HG03060 (cell line): ENCODE measurements at regions not wholly inside any gene's neighbourhood (a gene's known extent, or its start where the extent isn't known, plus 50 kb on each side); places are given as distances from the start of the nearest gene placed in this dataset.

ENCODE experiments used
- ATAC-seq: cut with Tn5 transposase; IDR thresholded peaks from one replicate; pipeline ENCODE4 v1.9.1; 2021; ENCODE audit warnings: low read depth, moderate number of reproducible peaks; ENCODE audit not compliant: unreplicated experiment

DNA sequence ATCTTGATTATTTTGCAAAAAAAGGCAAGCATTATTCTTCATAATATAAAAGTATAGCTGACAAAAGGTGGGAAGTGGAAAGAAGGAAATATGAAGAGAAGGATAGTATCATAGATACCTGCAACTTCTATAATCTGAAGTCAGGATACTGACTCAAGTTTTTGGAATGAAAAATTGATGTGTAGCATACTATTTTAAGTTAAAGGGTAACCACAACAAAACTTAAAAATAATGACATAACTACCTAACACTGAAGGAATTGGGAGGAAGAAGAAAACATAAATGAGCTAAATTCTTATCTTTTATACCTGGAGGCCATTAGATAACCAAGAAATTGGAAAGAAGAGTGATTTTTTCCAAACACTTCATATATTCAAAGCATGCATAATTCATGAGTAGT lies 51.8 kb upstream of the TLE1 start:
- no peak for ATAC-seq

DNA sequence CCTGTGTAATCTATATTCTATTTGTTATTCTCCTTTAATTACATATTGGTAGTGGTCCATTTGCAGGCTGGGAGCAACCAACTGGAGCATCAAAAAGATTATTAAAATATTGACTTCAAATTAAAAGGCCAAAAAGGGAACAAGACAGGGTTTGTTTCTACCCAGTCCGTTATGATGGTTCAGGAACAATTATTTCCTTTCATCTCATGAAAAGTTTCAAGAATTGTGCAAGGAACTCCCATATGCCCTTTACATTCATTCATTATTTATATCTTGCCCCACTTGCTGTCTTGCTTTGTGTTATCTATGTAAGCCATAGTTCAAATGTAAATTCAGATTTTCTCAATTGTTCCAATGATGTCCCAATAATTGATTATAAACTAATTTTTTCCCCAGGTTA lies 58.7 kb upstream of the TLE1 start:
- ATAC-seq, result no peak

DNA sequence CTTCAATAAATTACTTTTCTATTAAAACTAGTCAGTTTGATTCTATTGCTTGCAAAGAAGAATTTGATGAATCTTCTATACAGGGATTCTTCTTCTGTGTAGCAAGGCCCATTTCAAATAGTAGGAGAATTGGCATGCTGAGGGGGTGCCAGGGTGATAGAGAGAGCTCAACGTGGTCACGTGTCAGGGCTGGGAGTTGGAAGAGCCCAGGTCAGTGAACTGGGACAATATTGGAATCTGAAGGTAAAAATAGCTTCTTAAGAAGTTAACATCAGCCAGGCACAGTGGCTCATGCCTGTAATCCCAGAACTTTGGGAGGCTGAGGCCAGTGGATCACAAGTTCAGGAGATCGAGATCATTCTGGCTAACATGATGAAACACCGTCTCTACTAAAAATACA lies 64.1 kb upstream of the TLE1 start:
- no peak for ATAC-seq

GRCh38 chr9:81754245-81754644 lies 64.9 kb upstream of the TLE1 start:
- ATAC-seq, result no peak

- no peak for ATAC-seq
These were observed 66.4 kb upstream of the TLE1 start for GRCh38 chr9:81755721-81756120.

GRCh38 chr9:81756561-81756960 lies 67.2 kb upstream of the TLE1 start:
- ATAC-seq, result no peak

DNA sequence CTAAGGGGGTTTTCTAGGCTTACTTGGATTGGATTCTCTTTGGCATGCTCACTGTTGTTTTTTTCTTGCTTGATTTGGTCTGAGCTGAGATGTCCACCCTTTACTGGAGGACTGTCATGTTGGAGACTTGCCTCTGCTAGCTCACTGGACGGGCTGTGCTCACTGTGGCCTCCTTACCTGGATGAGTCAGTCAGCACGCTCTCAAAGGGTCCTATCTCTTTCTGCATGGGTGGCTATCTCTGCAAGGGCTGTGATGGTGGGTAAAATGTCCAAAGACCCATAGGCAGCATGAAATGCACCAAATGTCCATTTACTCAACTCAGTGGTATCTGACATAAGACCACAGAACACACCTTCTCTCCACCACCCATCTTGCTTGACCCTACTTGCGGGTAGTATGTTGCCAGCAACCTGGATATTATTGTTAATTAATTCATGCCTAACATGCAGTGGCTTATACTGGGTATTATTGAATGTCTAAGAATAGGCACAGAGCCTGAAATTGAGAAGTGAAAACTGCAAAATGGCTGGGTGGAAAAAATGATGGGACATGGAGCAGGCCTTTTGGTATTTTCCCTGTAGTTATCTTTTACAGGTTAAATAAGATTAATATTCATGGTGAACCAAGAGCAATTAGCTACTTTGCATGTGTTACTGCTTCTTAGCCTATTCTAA lies 68.9 kb upstream of the TLE1 start:
- ATAC-seq, result no peak

DNA sequence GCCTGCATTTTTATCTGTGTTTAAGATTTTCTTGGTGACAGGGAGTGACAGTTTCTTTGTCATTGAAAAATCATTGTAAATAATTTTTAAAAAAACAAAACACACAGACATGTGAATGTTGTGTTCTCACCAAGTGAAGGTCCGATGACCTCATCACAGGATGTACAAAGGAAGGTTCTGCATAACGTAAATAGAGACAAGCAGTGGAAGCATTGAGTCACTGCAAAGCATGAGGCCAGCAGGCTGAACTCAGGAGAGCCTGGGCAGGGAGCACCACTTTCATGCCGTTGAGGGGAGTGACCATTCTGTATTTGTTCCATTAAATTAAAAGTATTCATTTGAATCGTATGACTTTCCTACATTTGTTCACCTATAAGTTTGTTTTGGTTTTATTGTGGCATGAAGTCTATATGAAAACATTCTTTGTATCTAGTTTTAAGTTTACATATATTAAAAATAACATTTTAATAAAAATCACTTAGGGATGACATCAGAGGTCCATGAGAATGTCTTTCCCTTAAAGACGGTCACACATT lies 70.4 kb upstream of the TLE1 start:
- no peak for ATAC-seq

DNA sequence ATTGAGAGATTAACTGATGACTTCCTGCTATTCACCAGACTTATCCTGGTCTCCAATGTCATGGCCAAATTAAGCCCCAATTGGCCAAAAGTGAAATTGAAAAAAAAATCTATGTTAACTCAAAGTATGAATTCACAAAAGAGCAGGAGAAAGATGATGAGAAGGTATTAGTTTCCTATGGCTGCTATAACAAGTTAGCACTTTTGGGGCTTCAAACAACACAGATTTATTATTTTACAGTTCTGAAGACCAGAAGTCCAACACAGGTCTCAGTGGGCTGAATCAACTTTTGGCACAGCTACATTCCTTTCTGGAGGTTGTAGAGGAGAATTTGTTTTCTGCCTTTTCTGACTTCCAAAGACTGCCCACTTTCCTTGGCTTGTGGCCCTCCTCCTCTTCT lies 78.6 kb upstream of the TLE1 start:
- ATAC-seq, result no peak

DNA sequence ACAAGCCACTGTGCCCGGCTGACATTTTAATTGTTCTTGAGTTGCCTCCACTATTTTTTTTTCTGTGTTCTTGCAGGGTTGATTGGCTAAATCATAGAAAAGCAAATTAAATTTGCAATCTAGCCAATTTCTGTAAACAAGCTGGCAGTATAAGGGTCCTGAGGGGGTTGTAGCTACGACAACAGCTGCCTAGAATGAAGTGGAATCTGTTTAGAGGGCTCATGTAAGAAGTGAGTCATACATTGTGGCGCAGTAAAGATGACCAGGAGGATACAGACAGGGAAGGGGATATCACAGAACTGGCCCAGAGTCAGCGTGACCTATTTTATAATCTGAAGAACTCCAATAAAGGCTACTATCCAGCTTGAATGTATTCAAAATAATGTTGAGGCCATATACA lies 82.2 kb upstream of the TLE1 start:
- ATAC-seq, result no peak

GRCh38 chr9:81772144-81772543 lies 82.8 kb upstream of the TLE1 start:
- no peak for ATAC-seq

DNA sequence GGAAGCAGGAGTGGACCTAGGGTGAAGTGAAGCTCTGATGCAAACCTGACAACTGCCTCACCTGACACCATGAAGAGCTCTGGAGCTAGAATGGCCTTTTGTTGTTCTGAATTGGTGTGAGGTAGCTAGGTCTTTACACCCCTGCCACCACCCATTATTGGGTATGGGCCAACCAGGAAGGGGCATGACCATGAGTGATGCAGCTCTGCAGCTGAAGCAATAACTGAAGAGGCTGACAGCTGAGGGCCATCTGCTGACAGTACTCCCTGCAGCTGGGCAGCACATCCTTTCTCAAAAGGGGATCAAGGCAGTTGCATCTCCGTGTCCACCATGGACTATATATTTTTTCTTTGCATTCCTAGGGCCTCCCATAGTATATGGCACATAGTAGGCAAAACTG lies 87.0 kb upstream of the TLE1 start:
- no peak for ATAC-seq

DNA sequence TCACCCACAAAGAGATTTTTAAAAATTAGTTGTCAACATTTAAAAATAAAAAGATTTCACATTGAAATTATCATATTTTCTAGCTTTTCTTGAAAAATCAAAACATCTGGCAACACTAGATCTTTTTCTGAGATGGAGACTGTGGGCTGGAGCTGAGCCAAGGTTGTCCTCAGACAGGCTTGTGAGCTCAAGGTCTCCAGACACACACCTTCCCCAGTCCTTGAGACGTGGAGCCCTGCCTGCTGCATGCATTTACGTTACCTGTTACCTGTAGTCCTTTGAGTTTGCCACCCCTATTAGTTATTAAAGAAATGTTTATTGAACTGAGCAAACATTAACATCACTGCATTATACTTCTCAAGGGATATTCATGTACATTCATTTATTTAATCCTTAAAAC lies 87.5 kb upstream of the TLE1 start:
- no peak for ATAC-seq

GRCh38 chr9:81777482-81777881 lies 88.1 kb upstream of the TLE1 start:
- no peak for ATAC-seq

DNA sequence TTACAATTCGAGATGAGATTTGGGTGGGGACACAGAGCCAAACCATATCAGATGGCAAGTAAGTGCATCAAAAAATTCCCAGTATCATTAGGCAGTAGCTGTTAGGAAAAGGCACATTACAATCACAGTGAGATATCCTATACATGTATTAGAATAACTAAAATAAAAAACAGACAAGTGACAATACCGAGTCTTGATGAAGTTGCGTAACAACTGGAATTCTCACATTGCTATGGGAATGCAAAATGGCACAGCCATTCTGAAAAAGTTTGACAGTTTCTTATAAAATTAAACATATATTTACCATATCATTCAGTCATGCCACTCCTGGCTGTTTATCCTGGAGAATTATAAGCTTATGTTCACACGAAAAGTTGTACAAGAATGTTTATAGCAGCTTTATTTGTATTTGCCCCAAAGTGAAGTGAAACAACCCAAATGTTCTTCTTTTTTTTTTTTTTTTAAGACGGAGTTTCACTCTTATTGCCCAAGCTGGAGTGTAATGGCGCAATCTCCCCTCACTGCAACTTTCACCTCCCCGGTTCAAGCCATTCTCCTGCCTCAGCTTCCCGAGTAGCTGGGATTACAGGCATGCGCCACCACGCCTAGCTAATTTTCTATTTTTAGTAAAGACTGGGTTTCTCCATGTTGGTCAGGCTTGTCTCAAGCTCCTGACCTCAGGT lies 93.1 kb upstream of the TLE1 start:
- ATAC-seq, result no peak

GRCh38 chr9:81787747-81788632 lies 98.6 kb upstream of the TLE1 start:
- ATAC-seq, result no peak

- ATAC-seq, result no peak
These were observed 100.4 kb upstream of the TLE1 start for GRCh38 chr9:81789721-81790120.

DNA sequence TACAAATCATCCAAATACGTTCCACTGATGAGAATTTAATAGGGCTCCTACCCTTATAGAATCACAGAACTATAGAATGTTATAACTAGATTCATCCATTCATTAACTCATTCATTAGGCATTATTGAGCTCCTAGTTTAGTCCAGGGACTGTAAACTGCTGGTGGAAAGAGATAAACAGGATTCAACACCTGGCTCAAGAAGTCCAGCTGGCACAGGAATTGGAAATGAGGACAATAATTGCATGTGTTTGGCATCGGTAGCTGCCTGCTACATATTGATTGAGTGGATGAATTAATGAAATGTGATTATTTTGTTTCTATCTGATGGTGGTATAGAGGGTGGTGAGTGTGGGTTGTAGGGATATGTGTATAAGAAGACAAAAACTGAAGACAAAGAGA lies 100.8 kb upstream of the TLE1 start:
- no peak for ATAC-seq

DNA sequence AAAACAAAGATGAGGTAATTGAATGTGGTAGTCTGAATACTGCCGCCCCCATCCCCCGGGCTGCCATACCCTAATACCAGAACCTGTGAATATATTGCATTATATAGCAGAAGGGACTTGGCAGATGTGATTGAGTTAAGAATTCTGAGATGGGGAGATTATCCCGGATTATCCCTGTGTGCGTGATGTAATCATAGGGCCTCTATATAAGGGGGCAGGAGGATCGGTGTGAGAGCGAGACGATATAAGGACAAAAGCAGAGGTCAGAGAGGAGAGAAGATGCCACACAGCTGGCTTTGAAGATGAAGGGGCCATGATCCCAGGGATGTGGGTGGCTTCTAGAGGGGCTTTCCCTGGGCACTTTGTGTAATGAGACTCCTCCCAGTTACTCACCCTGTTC lies 101.7 kb upstream of the TLE1 start:
- no peak for ATAC-seq

- no peak for ATAC-seq
These were observed 109.3 kb upstream of the TLE1 start for GRCh38 chr9:81798606-81799005.

DNA sequence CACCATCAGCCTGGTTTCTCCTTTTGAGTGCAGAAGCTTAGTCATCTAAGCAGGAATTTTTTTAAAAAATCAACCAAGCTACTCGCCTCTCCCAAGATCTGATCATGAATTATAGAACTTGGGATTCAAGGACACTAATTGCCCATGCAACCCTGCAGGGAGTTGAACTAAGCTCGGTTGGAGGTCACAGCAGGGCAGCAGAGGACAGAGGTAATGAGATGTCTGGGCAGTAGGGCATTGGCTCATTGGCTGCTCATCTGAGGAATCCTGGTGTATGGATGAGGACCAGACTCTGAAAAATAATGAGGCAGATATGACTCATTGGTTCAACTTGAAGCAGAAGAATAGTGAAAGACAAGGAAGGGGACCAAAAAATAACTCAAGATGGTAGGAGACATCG lies 111.8 kb upstream of the TLE1 start:
- ATAC-seq, result no peak
